Activated B cell treated with CpG ODN at 0.5 μM for 24 hours (primary cell): ENCODE measurements at regions not wholly inside any gene's neighbourhood (a gene's known extent, or its start where the extent isn't known, plus 50 kb on each side); places are given as distances from the start of the nearest gene placed in this dataset.

Source experiments
- ATAC-seq: fragments of 200-7000 bp; cut with Tn5 transposase; one replicate; pipeline ENCODE4 v1.10.0; 2021; ENCODE audit warnings: low read depth, mild to moderate bottlenecking, moderate library complexity
- CTCF ChIA-PET: fragments of 350-600 bp; sonication (Branson Sonifier 250); formaldehyde crosslinking; loops from one replicate; lab custom pipeline; 2021; ENCODE audit warnings: antibody characterized with exemption; lab: Charles Lee
- POLR2A ChIA-PET: fragments of 350-600 bp; sonication (Branson Sonifier 250); formaldehyde crosslinking; loops from one replicate; lab custom pipeline; 2021; ENCODE audit warnings: antibody characterized with exemption; lab: Charles Lee
- DNase-seq: peaks from one replicate; pipeline ENCODE4 v3.0.0; 2022
- H3K27ac Mint-ChIP-seq: one replicate; pipeline ENCODE4 v1.8.0; 2020; ENCODE audit warnings: mixed read lengths
- H3K27me3 Mint-ChIP-seq: one replicate; pipeline ENCODE4 v1.8.0; 2021; ENCODE audit warnings: mixed read lengths
- H3K36me3 Mint-ChIP-seq: one replicate; pipeline ENCODE4 v1.8.0; 2021; ENCODE audit warnings: low read depth, mixed read lengths
- H3K4me1 Mint-ChIP-seq: one replicate; pipeline ENCODE4 v1.8.0; 2021; ENCODE audit warnings: mixed read lengths
- H3K4me3 Mint-ChIP-seq: one replicate; pipeline ENCODE4 v1.8.0; 2020; ENCODE audit warnings: mild to moderate bottlenecking, mixed read lengths
- H3K9me3 Mint-ChIP-seq: one replicate; pipeline ENCODE4 v1.8.0; 2020; ENCODE audit warnings: mixed read lengths
- intact Hi-C: fragments of 100-400 bp; cut with micrococcal nuclease; formaldehyde crosslinking; loops from one replicate; pipeline ENCODE4 v1.15.1; 2024
- TF ChIP-seq, protein P1 (sequence below): fragments of 200-600 bp; IDR thresholded peaks from one replicate; pipeline ENCODE4 v1.8.0; 2022; ENCODE audit warnings: antibody characterized with exemption, mild to moderate bottlenecking

DNA sequence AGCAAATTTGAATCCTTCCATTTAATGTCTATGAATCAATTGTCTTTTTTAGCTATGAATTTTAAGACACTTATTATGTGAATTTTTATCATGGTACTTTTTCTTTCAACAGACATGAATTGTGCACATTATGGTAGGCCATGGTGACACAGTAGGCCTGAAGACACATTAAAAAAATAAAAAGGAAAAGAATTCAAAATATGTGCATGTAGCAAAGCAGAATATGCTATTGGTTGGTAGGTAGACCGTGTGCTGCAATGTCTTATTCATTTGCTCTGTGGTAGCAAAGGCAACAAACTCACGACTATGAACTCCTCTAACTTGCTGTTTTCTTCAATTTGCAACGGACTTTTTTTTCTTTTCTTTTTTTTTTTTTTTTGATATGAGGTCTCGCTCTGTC, 50.0 kb upstream of the EPHA3 start:
- Mint-ChIP-seq H3K27me3 (no peaks in the 10 kb centered on the region), H3K36me3 (no peaks in the 10 kb centered on the region), H3K4me1 (no peaks in the 10 kb centered on the region), H3K27ac (no peak overlapping the region), H3K9me3 (no peaks in the 10 kb centered on the region), H3K4me3 (no peak overlapping the region)
- ChIA-PET CTCF (no interaction called here), POLR2A (no interaction called here)
- ATAC-seq (no peak), DNase-seq (no peak)
- intact Hi-C loops: no loop called here
- TF ChIP-seq, protein P1, sequence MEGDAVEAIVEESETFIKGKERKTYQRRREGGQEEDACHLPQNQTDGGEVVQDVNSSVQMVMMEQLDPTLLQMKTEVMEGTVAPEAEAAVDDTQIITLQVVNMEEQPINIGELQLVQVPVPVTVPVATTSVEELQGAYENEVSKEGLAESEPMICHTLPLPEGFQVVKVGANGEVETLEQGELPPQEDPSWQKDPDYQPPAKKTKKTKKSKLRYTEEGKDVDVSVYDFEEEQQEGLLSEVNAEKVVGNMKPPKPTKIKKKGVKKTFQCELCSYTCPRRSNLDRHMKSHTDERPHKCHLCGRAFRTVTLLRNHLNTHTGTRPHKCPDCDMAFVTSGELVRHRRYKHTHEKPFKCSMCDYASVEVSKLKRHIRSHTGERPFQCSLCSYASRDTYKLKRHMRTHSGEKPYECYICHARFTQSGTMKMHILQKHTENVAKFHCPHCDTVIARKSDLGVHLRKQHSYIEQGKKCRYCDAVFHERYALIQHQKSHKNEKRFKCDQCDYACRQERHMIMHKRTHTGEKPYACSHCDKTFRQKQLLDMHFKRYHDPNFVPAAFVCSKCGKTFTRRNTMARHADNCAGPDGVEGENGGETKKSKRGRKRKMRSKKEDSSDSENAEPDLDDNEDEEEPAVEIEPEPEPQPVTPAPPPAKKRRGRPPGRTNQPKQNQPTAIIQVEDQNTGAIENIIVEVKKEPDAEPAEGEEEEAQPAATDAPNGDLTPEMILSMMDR: no peak
